HG03432 (cell line): ENCODE measurements at regions not wholly inside any gene's neighbourhood (a gene's known extent, or its start where the extent isn't known, plus 50 kb on each side); places are given as distances from the start of the nearest gene placed in this dataset.

ENCODE experiments used
- ATAC-seq: cut with Tn5 transposase; IDR thresholded peaks from one replicate; pipeline ENCODE4 v1.9.1; 2021; ENCODE audit warnings: mild to moderate bottlenecking, moderate library complexity; ENCODE audit not compliant: unreplicated experiment

DNA sequence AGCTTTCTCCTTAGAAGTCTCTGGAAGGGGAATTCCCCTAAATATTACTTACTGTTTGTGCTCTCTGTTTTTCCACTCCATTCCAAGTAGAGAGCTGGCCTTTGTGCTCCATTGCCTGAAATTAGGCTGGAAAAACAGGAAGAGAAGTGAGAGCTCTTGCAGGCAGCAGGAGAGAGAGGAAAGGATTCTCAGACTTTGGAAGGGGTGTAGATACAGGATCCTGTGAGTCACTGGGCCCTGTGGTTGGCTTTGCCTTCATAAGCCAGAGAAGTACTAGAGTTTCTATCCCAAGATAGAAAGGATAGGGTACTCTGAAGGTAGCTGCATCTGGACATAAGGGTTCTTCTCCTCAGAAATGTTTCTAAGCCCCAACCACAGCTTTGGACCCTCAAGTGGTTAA lies 188.9 kb downstream of the CMPK2 start:
- ATAC-seq: no peak

DNA sequence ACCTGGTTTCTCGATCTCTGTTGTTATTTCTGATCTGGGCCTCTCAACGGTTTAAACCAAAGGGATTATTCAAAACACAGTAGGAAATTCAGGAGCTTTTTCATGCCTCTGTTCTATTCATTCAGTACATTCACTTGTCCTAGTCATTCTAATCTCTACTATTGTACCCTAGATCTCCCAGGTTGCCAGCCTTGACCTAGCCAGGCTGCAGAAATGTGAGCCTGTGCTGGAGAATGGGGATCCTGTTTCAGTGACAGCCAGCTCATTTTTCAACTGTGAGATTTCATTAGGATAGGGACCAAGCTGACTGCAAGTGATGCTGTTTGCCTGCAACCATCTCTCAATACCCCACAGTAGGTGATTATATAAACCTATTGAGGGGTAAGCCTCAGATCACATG lies 186.2 kb downstream of the CMPK2 start:
- ATAC-seq: no peak

DNA sequence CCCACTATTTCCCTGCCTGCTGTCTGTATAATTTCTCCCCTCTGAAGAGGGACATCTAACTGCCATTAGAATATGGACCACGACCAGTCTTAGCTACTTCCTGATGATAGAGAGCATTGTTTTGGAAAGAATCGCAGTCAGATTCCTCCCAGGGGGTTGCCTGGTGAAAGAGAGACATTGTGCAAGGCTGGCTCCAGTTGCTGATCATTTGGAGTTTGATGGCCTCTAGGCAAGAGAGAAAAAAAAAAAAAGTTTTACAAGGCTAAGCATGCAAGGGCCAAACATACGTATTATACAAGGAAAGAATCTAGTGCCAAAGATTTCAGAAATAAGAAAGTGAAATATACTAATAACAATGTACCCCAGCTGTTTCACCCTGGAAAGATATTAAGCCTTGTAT lies 182.2 kb downstream of the CMPK2 start:
- no peak for ATAC-seq

- ATAC-seq: no peak
Observed at GRCh38 chr2:6685447-6685846, 180.3 kb downstream of the CMPK2 start.

DNA sequence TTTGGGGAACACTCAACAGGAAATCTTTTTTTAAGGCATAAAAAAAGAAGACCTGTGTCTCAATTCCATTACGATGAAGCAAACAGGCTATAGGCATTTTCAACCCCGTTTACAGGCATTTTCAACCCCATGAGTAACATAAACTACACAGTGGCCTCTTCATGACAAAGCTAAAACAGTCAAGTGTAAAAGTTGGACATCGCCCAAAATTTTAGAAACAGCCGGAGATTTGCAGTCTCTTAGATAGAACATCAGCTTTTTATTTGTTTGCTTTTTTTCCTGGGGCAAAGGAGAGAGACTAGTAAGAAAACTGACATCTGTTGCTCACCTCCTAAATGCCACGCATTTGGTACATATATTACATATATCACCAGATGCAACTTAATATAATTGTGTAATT lies 173.7 kb downstream of the CMPK2 start:
- no peak for ATAC-seq

- no peak for ATAC-seq
Observed at GRCh38 chr2:6692819-6693218, 172.9 kb downstream of the CMPK2 start.

- ATAC-seq: no peak
Observed at GRCh38 chr2:6694555-6694954, 171.2 kb downstream of the CMPK2 start.

DNA sequence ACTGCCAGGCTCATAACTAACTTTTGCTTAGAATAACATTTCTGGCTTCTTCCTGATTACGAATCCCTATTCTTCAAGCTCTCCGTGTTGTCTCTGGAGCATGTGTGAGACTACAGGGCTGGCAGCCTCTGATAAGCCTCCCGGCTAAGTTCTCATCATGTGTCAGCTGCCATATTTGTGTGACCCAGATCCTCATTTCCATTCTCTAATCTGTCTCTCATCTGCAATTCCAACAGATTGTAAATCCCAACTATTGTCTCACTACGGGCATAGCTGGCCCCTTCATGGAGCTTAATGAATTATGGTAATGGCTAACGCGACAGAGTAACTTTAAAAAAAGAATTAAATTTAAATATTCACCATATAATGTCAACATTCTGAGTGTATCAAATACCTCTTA lies 165.4 kb downstream of the CMPK2 start:
- no peak for ATAC-seq

GRCh38 chr2:6704077-6704476 lies 161.6 kb downstream of the CMPK2 start:
- no peak for ATAC-seq

GRCh38 chr2:6721395-6721794 lies 144.3 kb downstream of the CMPK2 start:
- ATAC-seq: no peak

- ATAC-seq: no peak
Observed at GRCh38 chr2:6722574-6722973, 143.1 kb downstream of the CMPK2 start.

DNA sequence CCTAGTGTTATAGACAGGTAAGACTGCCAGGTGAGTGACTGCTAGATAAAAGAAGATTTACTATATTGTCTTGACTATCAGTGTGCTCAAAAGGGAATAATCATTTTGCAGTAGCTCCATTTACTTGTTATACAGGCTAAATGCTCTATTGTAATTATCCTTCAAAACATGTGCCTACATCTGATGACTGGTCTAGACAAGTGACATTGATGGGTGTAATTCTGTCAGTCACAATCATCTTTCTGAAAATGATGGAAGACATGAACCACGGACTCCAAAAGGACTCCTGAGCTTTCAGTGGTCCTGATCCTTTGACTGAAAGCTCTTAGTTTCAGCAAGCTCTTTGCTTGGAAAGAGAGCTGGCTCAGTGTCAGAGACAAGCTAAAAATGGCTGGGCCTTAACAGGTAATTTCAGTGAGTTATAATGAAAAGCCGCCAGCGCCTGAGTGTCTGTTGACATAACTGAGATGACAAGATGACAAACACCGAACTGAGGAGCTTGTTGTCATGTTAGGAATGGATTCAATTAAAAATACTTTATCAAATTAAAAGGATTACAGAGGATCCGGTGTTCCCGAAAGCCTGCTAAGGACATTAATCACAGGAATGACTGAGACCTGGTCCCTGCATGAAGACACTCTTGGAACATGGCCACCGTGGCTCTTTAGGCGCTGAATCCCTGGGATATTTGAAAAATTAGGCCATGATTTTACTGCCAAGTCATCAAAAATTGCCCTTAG lies 141.7 kb downstream of the CMPK2 start:
- no peak for ATAC-seq

DNA sequence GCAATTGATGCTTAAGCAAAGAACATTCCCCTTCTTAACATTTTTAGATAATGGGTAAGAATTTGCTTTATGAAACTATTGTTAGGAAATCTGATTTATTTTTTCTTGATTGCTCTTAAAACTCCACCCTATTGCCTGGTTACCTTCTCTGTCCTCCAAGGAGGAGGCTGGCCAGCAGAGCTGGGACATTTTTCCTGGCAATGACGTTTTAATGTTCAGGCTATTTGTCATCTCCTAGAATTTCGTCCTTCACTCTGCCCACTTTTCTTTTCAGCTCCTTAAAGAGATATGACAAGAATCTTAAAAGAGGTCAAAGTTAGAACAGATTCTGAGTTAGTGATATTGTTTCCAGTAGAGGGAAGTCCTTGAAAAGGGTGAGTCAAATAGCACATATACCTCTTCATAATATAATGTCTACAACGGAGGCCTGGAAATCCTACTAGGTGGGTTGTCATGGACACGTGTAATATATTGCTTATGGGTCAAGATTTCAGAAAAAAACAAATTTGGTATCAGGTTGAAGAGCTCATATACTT lies 141.0 kb downstream of the CMPK2 start:
- ATAC-seq: no peak

- ATAC-seq: no peak
Observed at GRCh38 chr2:6728156-6728555, 137.6 kb downstream of the CMPK2 start.

- ATAC-seq: no peak
Observed at GRCh38 chr2:6730003-6730402, 135.7 kb downstream of the CMPK2 start.

GRCh38 chr2:6730649-6731532 lies 134.8 kb downstream of the CMPK2 start:
- ATAC-seq: no peak

DNA sequence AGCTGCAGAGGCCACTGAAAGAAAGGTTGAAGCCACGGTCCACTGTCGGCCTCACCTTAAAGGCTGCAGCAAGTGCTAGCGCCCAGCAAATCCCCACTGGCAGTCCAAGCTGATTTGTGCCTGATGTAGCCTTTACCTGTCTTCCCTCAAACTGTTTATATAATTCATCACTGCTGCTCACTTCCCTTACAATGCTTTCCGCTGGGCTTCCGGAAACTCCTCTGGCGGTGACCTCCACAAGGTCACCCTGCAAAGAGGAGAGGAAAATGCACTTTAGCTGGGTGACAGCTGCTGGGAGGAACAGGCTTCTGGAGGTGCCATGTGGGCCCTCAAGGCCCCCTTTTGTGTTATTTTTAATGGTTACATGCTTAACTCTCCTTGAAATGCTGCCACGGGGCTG lies 126.2 kb downstream of the CMPK2 start:
- no peak for ATAC-seq

DNA sequence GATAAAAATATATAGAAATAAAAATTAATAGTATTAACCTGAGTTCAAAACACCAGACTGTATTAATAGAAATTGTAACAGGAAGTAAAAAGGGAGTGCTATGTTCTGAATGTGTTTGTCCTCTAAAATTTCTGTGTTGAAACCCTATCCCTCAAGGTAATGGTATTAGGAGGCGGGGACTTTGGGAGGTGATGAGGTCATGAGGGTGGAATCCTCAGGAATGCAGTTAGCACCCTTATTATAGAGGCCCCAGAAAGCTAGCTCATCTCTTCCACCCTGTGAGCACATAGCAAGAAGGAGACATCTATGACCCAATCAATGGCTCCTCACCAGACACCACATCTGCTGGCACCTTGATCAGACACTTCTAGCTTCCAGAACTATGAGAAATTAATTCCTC lies 124.5 kb downstream of the CMPK2 start:
- ATAC-seq: no peak

GRCh38 chr2:6744038-6744437 lies 121.7 kb downstream of the CMPK2 start:
- no peak for ATAC-seq

DNA sequence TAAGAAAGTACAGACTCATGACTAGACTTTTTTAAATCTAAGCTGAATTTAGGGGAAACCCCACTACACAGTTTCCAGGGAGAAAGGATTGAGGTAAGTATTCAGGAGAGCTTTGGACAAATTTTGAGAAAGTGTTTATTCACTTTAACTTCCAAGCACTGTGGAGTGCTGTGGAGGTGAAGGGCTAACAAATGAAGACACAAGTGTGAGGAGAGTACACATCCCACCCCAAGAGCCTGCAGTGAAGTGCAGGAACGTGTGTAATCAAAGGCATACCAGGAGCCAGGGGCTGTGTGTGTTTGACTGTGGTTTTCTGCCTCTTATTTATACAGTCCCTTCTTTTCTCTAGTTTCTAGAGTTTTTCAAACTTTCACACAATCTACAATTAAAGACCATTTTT lies 118.3 kb downstream of the CMPK2 start:
- no peak for ATAC-seq

DNA sequence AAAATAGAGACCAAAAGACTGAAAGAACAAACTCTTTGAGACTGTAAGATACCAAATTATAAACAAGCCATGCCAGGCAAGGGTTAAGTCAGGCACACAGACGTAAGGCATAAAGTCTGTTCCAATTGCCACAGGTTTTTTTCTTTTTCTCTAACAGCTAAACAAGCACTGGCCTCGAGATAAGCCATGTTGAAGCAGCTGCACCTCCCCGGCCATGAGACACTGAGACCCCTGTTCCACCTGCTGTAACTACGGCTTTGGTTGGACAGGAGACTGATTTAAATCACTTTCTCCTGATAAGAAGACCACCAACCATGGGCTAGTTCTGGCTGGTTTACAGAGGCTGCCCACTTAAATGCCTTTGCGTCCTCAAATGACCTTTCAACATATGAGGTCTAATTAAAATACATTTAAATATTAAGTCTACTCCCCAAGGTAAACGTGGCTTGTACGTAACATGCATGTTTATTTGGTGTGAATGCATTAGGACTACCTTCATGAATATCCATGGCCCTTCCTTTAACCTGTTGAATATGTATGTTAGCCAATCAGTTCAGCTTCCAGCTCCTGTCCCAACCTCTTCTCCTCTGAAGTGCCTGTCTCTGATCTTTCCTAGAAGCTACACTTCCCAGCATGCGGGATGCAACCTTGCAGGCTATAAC lies 117.2 kb downstream of the CMPK2 start:
- ATAC-seq: no peak

GRCh38 chr2:6749962-6750361 lies 115.7 kb downstream of the CMPK2 start:
- no peak for ATAC-seq
